GM18867 (cell line): ENCODE measurements at regions not wholly inside any gene's neighbourhood (a gene's known extent, or its start where the extent isn't known, plus 50 kb on each side); places are given as distances from the start of the nearest gene placed in this dataset.

Source experiments
- ATAC-seq: cut with Tn5 transposase; IDR thresholded peaks from one replicate; pipeline ENCODE4 v1.9.1; 2021; ENCODE audit warnings: mild to moderate bottlenecking, moderate library complexity; ENCODE audit not compliant: unreplicated experiment

GRCh38 chr1:39107341-39108290, 81.5 kb downstream of the NDUFS5 start:
- ATAC-seq: no peak

GRCh38 chr1:39109644-39110043, 83.5 kb downstream of the NDUFS5 start:
- ATAC-seq: no peak

- ATAC-seq: no peak
Measured at GRCh38 chr1:39110325-39110851, 84.2 kb downstream of the NDUFS5 start.

GRCh38 chr1:39110882-39111281, 84.7 kb downstream of the NDUFS5 start:
- ATAC-seq: no peak

- no peak for ATAC-seq
Measured at GRCh38 chr1:39113109-39113743, 87.1 kb downstream of the NDUFS5 start.

GRCh38 chr1:39115271-39116110, 89.0 kb upstream of the MACF1 start:
- ATAC-seq: no peak

GRCh38 chr1:39116116-39116607, 88.3 kb upstream of the MACF1 start:
- ATAC-seq: no peak

- ATAC-seq: no peak
Measured at GRCh38 chr1:39116860-39117728, 87.4 kb upstream of the MACF1 start.

- ATAC-seq: no peak
Measured at GRCh38 chr1:39117899-39118450, 86.5 kb upstream of the MACF1 start.

GRCh38 chr1:39122056-39122455, 82.4 kb upstream of the MACF1 start:
- no peak for ATAC-seq

GRCh38 chr1:39124282-39124681, 80.2 kb upstream of the MACF1 start:
- no peak for ATAC-seq

GRCh38 chr1:39127513-39127912, 77.0 kb upstream of the MACF1 start:
- ATAC-seq: no peak

- ATAC-seq: no peak
Measured at GRCh38 chr1:39128126-39128525, 76.4 kb upstream of the MACF1 start.

GRCh38 chr1:39128959-39129358, 75.5 kb upstream of the MACF1 start:
- no peak for ATAC-seq

GRCh38 chr1:39129514-39129913, 75.0 kb upstream of the MACF1 start:
- ATAC-seq: no peak

GRCh38 chr1:39130325-39130724, 74.2 kb upstream of the MACF1 start:
- no peak for ATAC-seq

GRCh38 chr1:39131940-39132339, 72.6 kb upstream of the MACF1 start:
- ATAC-seq: no peak

- no peak for ATAC-seq
Measured at GRCh38 chr1:39132505-39133339, 71.8 kb upstream of the MACF1 start.

GRCh38 chr1:39133340-39133684, 71.2 kb upstream of the MACF1 start:
- ATAC-seq: no peak
